Heart left ventricle (tissue), 16 donors: ENCODE measurements at regions not wholly inside any gene's neighbourhood (a gene's known extent, or its start where the extent isn't known, plus 50 kb on each side); places are given as distances from the start of the nearest gene placed in this dataset.
"Not testable (repeated sequence)": the region's sequence is repeated elsewhere in the genome, so short reads cannot be mapped to it uniquely, and the experiment has no call there.

Experiments used
- ATAC-seq, 4 donors: fragments of 200-7000 bp; cut with Tn5 transposase; one replicate each; pipeline ENCODE4 v1.9.1; 2020 to 2022; ENCODE audit warnings: moderate library complexity in 4 of 4, mild to moderate bottlenecking in 3 of 4, moderate number of reproducible peaks in 1 of 4
- DNase-seq, 5 donors: peaks; one replicate each; pipeline ENCODE4 v3.0.0-alpha.2; 2020
- H3K27ac ChIP-seq, 12 donors: fragments of 200-600 bp; sonication (generic) in 4 of 12; one replicate each; pipeline versions ENCODE4 v1.5.0 to v1.8.0; 2016 to 2022; ENCODE audit warnings: mild to moderate bottlenecking in 2 of 12
- H3K27me3 ChIP-seq, 9 donors: fragments of 200-600 bp; sonication (generic) in 2 of 9; one replicate each; pipeline versions ENCODE4 v1.5.1 to v1.8.0; 2016 to 2022; ENCODE audit warnings: mild to moderate bottlenecking in 3 of 9
- H3K36me3 ChIP-seq, 9 donors: fragments of 200-600 bp; sonication (generic) in 2 of 9; one replicate each; pipeline versions ENCODE4 v1.5.0 to v1.8.0; 2018 to 2022; ENCODE audit warnings: mild to moderate bottlenecking in 2 of 9
- H3K4me1 ChIP-seq, 12 donors: fragments of 200-600 bp; sonication (generic) in 4 of 12; one replicate each; pipeline versions ENCODE4 v1.5.0 to v1.8.0; 2016 to 2022; ENCODE audit warnings: mild to moderate bottlenecking in 3 of 12
- H3K4me3 ChIP-seq, 12 donors: fragments of 200-600 bp; sonication (generic) in 4 of 12; one replicate each; pipeline versions ENCODE4 v1.5.0 to v1.8.0; 2017 to 2022; ENCODE audit warnings: mild to moderate bottlenecking in 9 of 12, moderate library complexity in 4 of 12
- H3K9me3 ChIP-seq, 12 donors: fragments of 200-600 bp; sonication (generic) in 4 of 12; one replicate each; pipeline versions ENCODE4 v1.5.0 to v1.8.0; 2016 to 2022; ENCODE audit warnings: mild to moderate bottlenecking in 1 of 12
- CTCF ChIP-seq, 12 donors: fragments of 200-600 bp; sonication (generic) in 4 of 12; IDR thresholded peaks; one replicate each; pipeline versions ENCODE4 v1.5.0 to v1.8.0; 2018 to 2022; ENCODE audit warnings: antibody characterized with exemption in 12 of 12, mild to moderate bottlenecking in 5 of 12
- POLR2A ChIP-seq, 2 donors: fragments of 450-650 bp; IDR thresholded peaks; one replicate each; pipeline ENCODE4 v1.6.1; 2017; ENCODE audit warnings: antibody characterized with exemption in 2 of 2, mild to moderate bottlenecking in 2 of 2, moderate library complexity in 2 of 2
- WGBS, 4 donors: extraction: QIAGEN DNeasy Blood & Tissue Kit in 2 of 4; methylation state at CpG; one replicate each; pipeline versions ENCODE4 v1.1.5 to v1.1.7; 2013 to 2018; 5-methylcytosine and 5-hydroxymethylcytosine counted together
- intact Hi-C, 10 donors: fragments of 100-400 bp; cut with DNase I; formaldehyde crosslinking; loops; one replicate each; pipeline versions ENCODE4 v1.11.1 to v1.14.2; 2022
- donor health status: ischemic (EF 13 %, LVEDD 7.1; RV severe dilation, severe dysfunction).
- donor health status: healthy with polysubstance abuse.
- donor health status: DM: no; HTN: yes; CAD: no.
- donor health status: DM: no; HTN: no; CAD: no.
- donor health status: ischemic (EF 25% LVEDD 6.9; RV normal size, moderate dysfunction).
- donor health status: ischemic (EF 25% LVEDD 5.7; RV mildly dilated, moderate dysfunction).
- donor health status: healthy.
- donor health status: DM: yes; HTN: yes; CAD: no.
- donor health status: ischemic (EF 35%, LVEDD 5.7; RV mildly dilated, moderate dysfunction).
- donor health status: nonischemic (EF 11% LVEDD 7.7; RV severe dilation, severe dysfunction).
- donor health status: DM: yes; HTN: yes; CAD: no.
- donor health status: PGD.
- donor health status: ischemic (EF 29% LVEDD 5.4; RV normal size, mild dysfunction).
- donor health status: nonischemic (EF 23%, LVEDD 6.1; RV moderate dilation, normal function).

- intact Hi-C loops, result no loop called here
Observed at GRCh38 chr5:13348568-13348967, 595.9 kb downstream of the DNAH5 start.

GRCh38 chr5:13346401-13346800 is 598.1 kb downstream of the DNAH5 start:
- ATAC-seq (no peak), DNase-seq (no peak)
- Histone ChIP-seq H3K4me1 (no peaks in the 10 kb centered on the region), H3K27ac (no peak overlapping the region), H3K27me3 (no peaks in the 10 kb centered on the region), H3K36me3 (no peaks in the 10 kb centered on the region), H3K9me3 (peaks cover 0 to 8% (median 0%) of the 10 kb centered on the region in 12 donors), H3K4me3 (no peak overlapping the region)
- intact Hi-C loops, result no loop called here
- 92 to 96% (median 93%) methylated on average over 4 of the region's 4 CpGs for WGBS, 4 donors
- TF ChIP-seq CTCF (IDR thresholded peaks at IDR 0.05) (no peak), POLR2A (IDR thresholded peaks at IDR 0.05) (no peak)

More at GRCh38 chr5:13348568-13348967, 595.9 kb downstream of the DNAH5 start:
- Histone ChIP-seq H3K4me3 (no peak overlapping the region), H3K27me3 (no peaks in the 10 kb centered on the region), H3K27ac (no peak overlapping the region), H3K4me1 (no peaks in the 10 kb centered on the region), H3K9me3 (peaks cover 0 to 4% (median 0%) of the 10 kb centered on the region in 12 donors), H3K36me3 (no peaks in the 10 kb centered on the region)
- 73 to 83% (median 76%) methylated on average over 3 of the region's 3 CpGs for WGBS, 4 donors
- DNase-seq (no peak), ATAC-seq (no peak)
- TF ChIP-seq CTCF (IDR thresholded peaks at IDR 0.05), result no peak
- TF ChIP-seq POLR2A (IDR thresholded peaks at IDR 0.05), result no peak

GRCh38 chr5:13339093-13339492 is 605.4 kb downstream of the DNAH5 start:
- intact Hi-C loops, result no loop called here
- TF ChIP-seq CTCF (IDR thresholded peaks at IDR 0.05) (no peak), POLR2A (IDR thresholded peaks at IDR 0.05) (no peak)
- Histone ChIP-seq H3K4me3 (no peak overlapping the region), H3K27me3 (no peaks in the 10 kb centered on the region), H3K4me1 (no peaks in the 10 kb centered on the region), H3K36me3 (no peaks in the 10 kb centered on the region), H3K9me3 (peaks cover 0 to 20% (median 2%) of the 10 kb centered on the region in 12 donors), H3K27ac (no peak overlapping the region)
- WGBS, 4 donors, result 0 to 78% (median 24%) methylated on average over 1 of the region's 1 CpG
- DNase-seq (no peak), ATAC-seq (no peak)

GRCh38 chr5:13335026-13335425 is 609.5 kb downstream of the DNAH5 start:
- H3K27me3 ChIP-seq, H3K4me1 ChIP-seq, H3K4me3 ChIP-seq, H3K9me3 ChIP-seq, H3K36me3 ChIP-seq, H3K27ac ChIP-seq, DNase-seq, ATAC-seq, intact Hi-C loops: not testable (repeated sequence)
- WGBS, 4 donors, result 59 to 88% (median 75%) methylated on average over 4 of the region's 4 CpGs

GRCh38 chr5:13331585-13331984 is 612.9 kb downstream of the DNAH5 start:
- no peaks in the 10 kb centered on the region for H3K27me3 ChIP-seq
- DNase-seq (no peak), ATAC-seq (no peak)
- intact Hi-C loops, result no loop called here
- H3K27ac ChIP-seq, result no peak overlapping the region
- no peaks in the 10 kb centered on the region for H3K4me1 ChIP-seq
- 76 to 100% (median 80%) methylated on average over 2 to 6 of the region's 6 CpGs for WGBS, 4 donors
- TF ChIP-seq CTCF (IDR thresholded peaks at IDR 0.05) (no peak), POLR2A (IDR thresholded peaks at IDR 0.05) (no peak)
- H3K9me3 ChIP-seq, result peaks cover 0 to 13% (median 0%) of the 10 kb centered on the region in 12 donors
- H3K4me3 ChIP-seq, result no peak overlapping the region
- no peaks in the 10 kb centered on the region for H3K36me3 ChIP-seq
